NCI-H1930 (cell line): ENCODE measurements at regions not wholly inside any gene's neighbourhood (a gene's known extent, or its start where the extent isn't known, plus 50 kb on each side); places are given as distances from the start of the nearest gene placed in this dataset.

ENCODE experiments used
- DNase-seq, 2 experiments: peaks; one replicate each; lab custom pipeline; 2025; lab: John Stamatoyannopoulos, UW

DNA sequence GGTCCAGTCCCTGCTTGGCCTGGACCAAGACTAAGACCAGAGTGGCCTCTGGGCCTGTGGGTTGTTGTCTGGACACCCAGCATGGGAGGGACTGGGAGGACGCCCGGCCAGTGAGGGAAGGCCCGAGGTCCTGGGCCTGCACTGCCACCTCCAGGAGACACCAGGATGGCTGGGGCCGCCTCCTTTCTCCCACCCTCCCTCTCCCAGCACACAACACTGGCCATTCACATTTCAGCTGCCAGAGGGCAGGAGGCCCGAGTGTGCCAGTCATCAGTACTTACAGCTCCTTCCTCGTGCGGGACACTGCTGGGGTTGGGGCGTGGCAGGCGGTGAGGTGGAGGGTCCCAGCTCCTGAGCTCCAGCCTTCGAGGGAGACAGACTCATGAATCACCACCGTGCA, 133.5 kb downstream of the ASB1 start:
- no peak for DNase-seq

DNA sequence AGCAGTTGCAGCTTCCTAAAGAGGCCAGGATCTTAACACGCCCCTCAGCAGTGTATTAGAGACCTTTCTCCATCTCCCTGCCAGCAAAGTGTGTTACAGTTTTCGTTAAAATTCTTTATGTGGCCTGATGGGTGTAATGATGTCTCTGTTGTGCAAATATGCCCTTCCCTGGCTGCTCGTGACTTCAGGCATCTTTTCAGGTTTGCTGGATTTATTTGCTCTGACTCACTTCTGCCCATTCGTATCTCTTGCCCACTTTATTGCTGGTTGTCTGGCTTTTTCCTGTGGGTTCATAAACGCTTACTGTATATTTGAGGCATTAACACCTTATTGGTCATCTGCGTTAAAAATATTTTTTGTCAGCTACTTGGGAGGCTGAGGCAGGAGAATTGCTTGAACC, 134.5 kb downstream of the ASB1 start:
- no peak for DNase-seq

DNA sequence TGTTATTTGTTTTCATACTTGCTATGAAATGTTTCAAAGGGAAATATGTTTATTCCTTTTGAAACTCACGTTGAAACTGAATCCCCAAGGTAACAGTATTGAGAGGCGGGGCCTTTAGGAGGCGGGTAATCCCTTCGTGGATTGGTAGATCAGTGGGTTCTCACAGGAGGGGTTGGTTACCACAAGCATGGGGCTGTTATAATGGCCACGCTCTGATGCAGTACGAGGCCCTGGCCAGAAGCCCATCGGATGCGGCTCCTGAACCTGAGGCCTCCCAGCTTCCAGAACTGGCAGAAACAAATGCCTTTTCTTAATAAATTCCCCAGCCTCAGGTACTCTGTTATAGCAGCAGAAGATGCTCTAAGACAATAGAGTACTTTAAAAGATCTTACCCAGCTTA, 135.7 kb downstream of the ASB1 start:
- no peak for DNase-seq

DNA sequence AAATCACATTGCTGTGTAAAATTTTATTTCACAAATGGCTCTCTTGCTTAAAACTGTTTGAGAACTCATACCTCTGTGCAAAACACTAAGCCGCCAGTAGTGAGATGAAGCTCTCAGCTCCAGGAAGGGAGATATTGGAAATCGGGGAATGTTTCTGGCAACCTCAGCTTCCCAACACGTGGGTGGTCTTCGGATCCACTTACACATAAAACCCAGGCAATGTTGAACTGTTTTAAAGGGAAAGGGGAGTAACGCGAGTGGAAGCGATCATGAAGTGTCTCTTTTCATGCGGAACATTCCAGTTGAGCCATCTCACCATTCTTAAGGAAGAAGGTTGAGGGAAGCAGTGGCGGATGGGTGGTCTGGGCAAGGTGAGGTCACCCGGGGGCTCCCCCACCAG, 136.8 kb downstream of the ASB1 start:
- DNase-seq, result no peak

DNA sequence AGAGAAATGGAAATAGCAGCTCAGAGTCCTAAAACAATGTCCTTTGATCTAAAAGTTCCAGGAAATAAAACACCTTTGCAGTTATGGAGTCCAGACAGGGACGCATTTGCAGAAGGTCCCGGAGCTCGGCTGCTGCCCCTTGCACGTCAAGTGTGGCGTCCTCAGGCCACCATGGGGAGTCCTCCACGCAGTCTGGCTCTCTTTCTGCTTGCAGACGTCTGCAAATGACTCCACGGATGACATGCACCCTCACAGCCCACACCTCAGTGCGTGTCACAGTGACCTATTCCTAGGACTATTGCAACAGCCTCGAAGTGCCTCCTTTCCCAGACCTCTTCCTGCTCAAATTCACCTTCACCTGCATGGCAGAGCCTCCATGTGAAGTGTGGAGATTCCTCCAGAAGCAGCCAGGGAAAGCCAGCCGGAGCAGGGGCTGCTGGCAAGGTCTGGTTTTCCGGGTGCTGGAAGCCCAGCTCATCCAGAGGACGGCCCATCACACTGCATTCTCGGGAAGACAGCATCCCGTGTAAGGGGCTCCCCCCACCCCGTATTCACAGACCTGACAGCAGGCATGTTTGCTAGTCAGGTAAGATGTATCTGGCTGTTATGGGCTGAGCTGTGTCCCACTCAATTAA, 137.7 kb downstream of the ASB1 start:
- DNase-seq, result no peak

DNA sequence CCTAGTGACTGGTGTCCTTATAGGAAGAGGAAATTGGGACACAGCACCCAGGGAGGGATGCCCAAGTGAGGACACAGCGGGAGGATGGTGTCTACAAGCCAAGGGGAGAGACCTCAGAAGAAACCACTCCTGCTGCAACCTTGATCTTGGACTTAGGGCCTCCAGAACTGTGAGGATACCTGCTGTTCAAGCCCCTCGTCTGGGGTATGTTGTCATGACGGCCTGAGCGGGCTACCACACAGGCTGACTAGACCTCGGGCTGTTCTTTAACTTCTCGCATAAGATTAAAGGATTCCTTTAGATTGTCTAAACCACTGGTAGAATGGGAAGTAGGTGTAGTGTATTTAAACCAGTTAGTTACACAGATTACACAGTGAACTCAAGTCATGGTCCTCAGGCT, 138.3 kb downstream of the ASB1 start:
- DNase-seq, result no peak

DNA sequence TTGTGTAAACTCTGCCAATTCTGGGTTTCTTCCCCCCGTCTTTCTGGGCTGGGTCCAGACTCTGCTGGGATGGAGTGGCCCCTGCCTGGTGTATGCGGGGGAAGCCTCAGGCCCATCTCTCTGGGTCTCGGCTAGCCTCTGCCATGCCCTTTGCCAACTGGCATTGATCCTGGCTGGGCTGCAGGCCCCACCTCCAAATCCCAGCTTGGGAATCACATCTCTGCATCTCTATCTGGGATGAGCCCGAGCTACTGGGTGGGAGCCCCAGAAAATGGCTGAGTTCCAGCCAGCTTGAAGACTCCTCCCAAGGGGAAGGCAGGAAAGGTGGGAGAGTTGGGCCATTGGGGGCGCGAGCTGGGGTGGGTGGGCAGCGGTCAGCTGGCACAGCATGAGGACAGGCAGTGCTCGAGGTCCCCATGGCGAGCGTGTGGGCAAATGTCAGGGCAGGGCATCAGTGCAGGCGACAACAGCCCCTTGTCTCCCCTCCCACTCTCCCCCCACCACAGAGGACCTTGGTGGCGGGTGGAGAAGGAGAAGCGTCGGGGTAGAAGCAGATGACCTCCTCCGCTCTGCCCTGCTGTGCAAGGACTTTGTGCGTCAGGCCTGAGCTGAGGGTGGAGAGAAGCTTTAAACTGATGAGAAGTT, 139.4 kb downstream of the ASB1 start:
- no peak for DNase-seq

DNA sequence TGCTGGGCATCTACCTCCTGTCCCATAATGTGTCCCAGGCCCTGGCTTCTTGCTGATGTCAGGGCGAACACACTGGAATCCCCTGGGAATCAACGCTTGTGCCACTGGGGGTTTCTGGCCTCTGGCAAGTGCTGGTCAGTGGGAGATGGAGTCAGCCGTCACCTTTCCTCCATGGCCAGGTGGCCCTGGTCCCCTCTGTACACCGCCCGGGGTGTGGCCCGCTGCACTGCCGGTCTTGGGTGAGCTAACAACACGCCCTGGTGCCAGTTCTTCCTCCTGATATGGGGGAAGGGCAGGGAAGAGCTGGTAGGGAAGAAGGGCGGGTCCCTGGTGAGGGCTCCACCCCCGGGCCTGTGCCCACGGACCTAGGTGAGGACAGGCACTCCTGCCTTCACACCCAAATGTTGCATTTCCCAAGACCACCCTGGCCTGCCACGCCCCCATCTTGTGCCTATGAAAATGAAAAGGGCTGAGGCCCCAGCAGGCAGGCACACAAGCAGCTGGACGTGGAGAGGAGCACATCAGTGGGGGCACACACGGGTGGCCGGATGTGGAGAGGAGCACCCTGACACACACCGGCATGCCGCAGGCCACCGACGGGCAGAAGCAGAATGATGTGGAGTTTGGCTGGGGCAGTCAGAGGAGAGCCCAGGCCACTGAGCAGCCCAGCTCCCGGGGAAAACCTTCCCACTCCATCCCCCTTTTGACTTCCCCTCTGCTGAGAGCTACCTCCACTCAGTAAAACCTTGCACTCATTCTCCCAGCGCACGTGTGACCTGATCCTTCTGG, 140.5 kb downstream of the ASB1 start:
- DNase-seq, result no peak

DNA sequence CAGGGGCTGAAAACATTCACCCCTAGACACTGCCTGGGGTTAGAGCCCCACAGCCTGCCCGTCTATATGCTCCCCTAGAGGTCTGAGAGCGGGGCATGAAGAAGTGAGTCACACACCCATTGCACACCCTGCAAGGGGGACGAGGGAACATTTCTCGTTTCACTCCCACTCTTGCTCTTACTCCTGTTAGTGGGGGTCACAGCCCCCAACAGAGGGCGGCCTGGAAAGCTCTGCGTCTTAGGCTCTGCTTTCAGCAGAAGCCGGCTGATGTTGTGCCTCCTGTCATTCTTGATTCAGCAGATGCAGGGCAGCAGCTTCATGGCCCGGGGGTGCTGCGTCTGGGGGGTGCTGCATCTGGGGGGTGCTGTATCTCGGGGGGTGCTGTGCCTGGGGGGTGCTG, 141.3 kb downstream of the ASB1 start:
- no peak for DNase-seq

DNA sequence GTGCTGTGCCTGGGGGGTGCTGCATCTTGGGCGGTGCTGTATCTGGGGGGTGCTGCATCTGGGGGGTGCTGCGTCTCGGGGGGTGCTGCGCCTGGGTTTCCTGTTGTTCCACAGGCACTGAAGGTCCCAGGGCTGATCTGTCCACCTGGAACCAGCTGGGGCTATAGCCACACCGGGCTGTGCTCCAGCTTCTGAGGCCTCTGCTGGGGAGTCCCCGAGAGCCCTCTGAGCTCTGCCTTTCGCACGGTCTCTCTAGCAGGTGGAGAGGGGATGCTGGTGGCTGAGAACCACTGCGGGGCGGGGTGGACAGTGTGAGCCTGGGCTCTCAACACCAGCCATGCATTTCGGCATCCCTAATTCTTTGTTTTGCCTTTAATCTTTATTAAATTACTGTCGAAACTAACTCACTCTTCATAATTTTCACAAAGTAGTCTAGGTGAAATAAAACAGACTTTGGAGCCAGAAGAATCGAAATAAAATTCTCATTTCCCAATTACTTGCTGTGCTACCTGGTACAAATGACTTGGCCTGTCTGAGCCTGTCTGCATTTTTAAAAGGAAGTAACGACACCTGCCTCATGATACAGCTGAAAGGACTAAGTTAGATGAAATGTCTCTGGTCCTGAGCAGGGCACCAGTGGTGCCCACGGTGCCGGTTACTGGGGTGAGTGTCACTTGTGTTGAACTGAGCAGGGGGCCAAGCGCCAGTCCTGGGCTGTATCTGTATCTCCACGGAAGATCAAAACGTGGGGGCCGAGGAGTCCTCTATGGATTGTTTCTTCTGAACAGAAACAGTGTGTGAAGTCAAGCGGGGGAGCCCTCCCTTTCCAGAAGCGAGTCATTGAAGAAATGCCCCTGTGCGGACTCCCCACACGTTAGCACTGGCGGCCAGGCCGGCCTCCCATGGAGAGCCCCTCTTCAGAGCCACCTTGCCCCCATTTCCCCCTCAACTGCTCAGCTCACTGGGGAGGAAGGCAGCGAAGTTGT, 142.0 kb downstream of the ASB1 start:
- DNase-seq, result no peak

DNA sequence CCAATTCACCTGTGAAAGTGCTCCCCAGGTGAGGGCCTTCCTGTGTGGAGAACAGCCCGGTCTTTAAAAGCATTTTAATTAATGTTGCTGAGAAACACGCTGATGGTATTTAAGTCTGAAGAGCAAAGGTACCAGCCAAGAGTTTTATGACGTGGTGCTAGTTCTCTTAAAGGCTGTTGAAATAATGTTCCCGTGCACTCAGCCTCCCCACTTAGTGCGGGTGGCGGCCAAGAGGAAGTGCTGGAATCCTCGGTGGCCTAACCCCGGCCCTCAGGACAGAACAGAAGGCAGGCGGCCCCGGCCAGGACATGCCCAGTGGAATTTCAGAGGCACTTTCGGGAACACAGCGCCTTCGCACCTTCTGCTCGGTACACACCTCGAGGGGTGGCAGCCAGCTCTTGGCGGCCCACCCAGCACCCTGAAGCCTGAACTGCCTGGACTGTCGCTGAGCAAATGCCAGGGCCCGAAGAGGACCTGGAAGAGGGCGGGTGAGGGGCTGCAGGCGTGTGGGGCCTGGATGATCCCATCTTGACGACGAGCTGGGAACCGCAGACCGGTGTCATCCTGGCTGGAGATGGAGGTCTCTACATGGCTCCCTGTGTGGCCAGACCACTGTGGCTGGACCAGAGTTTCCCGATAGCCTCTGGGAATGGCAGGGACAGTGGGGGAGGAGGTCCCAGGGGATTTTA, 142.9 kb downstream of the ASB1 start:
- DNase-seq, result no peak

DNA sequence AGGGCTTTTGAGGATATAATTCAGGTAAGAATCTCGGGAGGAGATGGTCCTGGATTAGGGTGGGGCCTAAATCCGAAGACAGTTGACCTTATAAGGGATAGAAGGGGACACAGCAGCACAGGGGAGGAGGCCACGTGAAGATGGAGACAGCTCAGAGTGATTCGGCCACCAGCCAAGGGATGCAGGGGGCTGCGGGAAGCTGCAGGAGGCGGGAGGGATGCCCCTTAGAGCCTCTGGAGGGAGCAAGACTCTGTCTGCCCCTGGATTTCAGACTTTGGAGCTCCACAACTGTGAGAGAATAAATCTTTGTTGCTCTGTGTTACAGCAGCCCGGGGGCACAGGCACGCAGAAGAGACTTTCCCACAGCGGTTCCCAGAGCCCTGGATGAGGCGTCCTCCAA, 143.7 kb downstream of the ASB1 start:
- no peak for DNase-seq

DNA sequence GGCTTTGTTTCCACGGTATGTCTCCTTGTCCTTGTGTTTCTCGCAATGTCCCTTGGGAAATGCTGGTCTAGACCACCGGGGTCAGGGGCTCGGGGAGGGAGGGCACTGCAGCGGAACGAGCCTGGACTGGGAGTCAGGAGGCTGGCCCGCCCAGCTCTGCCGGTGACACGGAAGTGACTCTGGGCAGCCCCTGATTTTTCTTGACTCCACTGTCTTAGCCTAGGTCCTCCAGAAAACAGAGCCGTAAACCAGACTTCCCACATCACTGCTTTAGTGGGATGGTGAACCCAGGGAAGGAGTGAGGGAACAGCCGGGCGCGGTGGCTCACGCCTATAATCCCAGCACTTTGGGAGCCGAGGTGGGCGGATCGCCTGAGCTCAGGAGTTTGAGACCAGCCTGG, 144.2 kb downstream of the ASB1 start:
- DNase-seq, result no peak

DNA sequence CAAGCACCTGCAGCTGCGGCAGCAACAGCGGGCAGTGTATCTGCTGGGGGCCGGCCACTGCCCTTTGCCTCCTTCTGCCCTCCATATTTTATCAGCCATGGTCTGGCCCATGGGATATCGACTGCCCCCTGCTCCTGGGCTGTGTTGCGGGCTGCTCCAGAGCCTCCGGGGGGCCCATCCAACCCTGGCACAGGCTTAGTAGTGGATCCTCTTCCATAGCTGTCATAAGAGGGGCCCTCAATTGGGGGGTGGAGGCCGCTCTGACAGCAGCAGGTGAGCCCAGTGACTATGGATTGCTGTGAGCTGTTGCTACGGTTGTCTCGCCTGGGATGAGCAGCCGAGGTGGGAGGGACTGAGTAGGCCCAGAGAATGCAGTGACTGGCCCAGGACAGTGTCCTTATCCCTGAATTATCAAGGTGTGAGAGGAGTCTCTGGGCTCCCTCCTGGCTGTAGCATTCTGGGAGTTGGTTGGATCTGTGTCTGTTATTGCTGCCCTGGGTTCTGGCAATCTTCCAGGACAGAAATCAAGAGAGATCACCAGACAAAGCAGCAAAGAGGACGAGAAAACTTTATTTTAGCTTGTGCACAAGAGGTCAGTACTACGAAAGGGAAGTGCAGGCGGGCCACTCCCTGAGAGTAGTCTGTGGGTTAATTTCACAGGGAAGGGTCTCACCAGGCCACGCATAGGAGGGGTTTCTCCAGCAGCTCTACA, 145.1 kb downstream of the ASB1 start:
- DNase-seq, result no peak

DNA sequence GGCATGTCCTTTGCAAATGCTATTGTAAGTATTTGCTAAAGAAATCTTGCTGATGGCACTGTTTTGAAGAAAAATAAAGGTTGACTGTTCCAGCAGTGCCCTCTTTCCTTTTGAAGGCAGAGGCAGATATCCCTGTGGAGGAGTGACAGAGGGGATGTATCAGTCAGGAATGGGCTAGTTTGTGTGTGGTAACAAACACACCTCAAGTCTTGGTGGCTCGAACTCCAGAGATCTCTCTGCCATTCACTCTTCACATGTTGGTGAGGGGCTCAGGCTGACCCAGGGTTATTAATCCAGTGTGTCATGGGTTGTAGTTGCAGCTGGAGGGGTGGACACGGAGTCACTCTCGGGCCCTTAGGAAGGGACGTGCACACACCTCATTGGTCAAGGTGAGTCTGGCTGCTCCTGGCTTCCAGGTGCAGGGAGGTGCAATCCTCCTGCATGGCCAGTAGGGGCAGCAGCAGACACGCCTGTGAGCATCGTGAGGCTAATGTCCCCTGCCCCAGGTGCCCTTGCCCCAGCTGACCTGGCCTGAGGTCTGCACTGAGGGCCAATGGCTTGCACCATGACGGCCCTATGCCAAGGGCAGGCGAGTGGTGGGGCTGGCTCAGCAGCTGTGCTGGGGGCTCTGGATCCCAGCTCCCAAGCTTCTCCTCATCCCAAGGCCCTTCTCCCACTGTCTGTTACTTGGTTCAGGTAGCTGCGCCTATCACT, 146.5 kb downstream of the ASB1 start:
- no peak for DNase-seq

DNA sequence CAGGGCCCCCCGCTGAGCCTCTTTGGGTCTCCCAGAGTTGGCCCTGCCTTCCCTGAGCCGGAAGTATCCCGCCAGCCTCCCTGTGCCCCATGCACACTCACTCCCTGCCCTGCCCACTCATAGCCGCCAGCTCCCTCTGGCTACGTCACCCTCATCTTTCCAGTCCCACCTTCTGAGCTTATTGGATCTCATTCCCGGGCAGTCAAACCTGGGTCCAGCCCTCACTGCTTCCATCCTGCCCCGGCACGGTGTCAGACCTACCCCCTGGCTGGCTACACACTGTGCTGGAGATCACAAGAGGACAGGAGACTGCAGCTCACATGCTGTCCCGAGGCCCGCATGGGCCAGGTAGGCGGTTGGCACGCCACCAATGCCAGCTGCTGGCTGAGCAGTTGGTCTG, 147.2 kb downstream of the ASB1 start:
- no peak for DNase-seq

DNA sequence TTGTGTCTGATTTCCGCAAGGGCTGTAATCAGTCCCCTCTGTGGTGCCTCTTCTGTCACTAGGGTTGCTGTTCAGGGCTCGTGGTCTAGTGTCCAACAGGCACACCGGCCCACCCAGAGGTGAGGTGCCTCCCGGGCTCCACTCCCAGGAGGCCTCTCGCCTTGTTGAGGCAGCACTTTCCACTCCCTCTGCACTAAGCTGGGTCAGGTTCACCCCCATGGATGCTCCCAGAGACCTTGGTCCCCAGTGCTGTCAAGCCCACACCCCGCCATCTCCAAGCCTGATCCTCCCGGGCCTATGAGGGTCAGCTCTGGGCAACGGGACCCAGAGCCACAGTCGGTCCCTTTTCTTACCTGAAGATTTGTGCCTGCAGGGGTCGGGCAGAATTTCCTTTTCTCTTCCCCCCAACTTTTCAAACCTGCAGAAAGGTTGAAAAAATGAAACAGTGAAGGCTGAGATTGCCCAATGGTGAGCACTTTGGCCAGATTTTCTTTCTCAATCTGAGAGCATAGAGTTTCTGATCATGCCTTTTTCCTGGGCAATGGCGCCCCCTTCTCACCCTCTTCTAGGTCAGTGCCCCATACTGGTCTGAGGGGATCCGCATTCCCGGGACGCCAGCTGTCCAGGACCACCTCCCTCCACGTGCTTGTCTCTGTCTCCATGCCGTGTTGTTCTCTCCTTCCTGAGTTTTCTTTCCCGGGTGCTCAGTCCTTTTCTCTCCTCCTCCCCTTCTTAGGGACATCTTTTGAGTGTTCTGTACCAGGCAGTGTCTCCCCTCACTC, 148.0 kb downstream of the ASB1 start:
- no peak for DNase-seq

DNA sequence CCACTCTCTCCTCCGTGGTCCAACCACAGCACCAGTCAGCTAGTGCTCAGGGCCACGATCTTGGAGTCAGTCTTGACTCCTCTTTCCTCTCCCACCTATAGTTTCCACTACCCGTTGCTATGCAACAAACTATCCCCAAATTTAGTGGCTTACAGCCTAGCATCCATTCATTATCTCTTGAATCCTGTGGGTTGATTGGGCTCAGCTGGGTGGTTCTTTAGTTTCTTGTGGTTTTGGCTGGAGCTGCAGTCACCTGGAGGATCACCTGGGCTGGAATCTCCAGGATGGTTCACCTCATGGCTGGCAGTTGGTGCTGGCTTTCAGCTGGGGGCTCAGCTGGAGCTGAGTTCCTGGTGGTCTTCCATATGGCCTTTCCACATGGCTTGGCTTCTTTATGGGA, 149.9 kb downstream of the ASB1 start:
- no peak for DNase-seq

DNA sequence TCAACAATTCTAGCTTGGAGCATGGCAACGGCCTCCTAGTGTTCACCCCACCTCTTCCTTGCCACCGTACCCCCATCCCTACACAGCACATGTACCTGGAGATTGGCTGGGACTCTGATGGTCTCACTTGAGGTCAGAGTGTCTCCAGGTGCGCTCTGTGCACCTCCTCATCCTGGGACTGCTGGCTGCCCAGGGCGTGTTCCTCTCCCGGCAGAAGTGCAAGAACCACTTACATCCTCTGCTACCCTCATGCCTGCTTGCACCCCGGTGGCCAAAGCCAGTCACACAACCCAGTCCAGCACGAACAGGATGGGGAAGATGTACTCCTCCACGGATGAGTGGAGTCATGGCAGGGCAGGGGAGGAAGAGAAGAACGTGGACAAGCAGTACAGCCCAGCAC, 151.5 kb downstream of the ASB1 start:
- DNase-seq, result no peak

DNA sequence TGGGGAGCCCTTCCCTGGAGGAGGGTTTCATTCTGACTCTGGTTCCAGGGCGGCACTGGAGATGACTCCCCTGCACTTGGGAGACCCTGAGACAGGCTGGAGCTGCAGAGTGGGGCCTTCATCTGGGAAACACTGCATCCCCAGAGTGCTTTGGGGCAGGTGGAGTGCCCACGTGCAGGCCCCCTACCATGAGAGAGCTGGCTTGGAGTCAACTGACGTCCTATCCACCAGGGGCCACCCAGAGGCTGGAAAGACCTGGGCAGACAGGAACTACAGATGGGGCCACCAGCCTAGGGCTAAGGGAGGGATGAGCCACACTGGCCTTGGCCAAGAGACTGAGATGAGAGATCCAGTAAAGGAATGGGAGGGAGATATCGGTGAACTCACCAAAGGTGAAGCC, 153.8 kb downstream of the ASB1 start:
- no peak for DNase-seq
